SK-N-SH (cell line): ENCODE measurements at regions not wholly inside any gene's neighbourhood (a gene's known extent, or its start where the extent isn't known, plus 50 kb on each side); places are given as distances from the start of the nearest gene placed in this dataset.

ENCODE experiments used
- CTCF ChIA-PET: fragments of 300-600, 350-600 bp; formaldehyde crosslinking; extraction: SDS; loops from one replicate; lab custom pipeline; 2021; lab: Yijun Ruan, JAX
- POLR2A ChIA-PET: fragments of 350-600 bp; sonication (Branson Sonifier 250); formaldehyde crosslinking; extraction: SDS; loops from one replicate; lab custom pipeline; 2020; ENCODE audit warnings: antibody characterized with exemption, inconsistent platforms; lab: Yijun Ruan, JAX
- DNase-seq: peaks from one replicate; pipeline ENCODE4 v3.0.0; 2012
- H2AFZ ChIP-seq: fragments of 200-600 bp; sonication (generic); 2 replicates; pipeline ENCODE4 v1.8.1; 2016; ENCODE audit warnings: antibody characterized with exemption, mild to moderate bottlenecking, low read depth
- H3F3A ChIP-seq: fragments of 200-600 bp; sonication (generic); replicated peaks from 2 replicates; pipeline ENCODE3; 2016; ENCODE audit warnings: antibody characterized with exemption, mild to moderate bottlenecking; ENCODE audit not compliant: insufficient read depth
- H3K27ac ChIP-seq, 2 experiments: fragments of 200-500 bp in 1 of 2; fragments of 200-600 bp in 1 of 2; sonication (Bioruptor generic) in 1 of 2; sonication (generic), shearing (Covaris generic) in 1 of 2; 2 replicates each; pipeline versions ENCODE4 v1.5.1 to v1.6.1; 2014 to 2016; ENCODE audit warnings: low read depth in 2 of 2, inconsistent platforms in 1 of 2, low read length in 1 of 2, mild to moderate bottlenecking in 1 of 2, mixed read lengths in 1 of 2
- H3K27me3 ChIP-seq: fragments of 200-600 bp; sonication (generic), shearing (Covaris generic); 2 replicates; pipeline ENCODE4 v1.6.1; 2016; ENCODE audit warnings: mixed run types; ENCODE audit not compliant: insufficient read depth
- H3K36me3 ChIP-seq, 2 experiments: fragments of 200-500 bp in 1 of 2; fragments of 200-600 bp in 1 of 2; sonication (Bioruptor generic) in 1 of 2; sonication (generic) in 1 of 2; replicated peaks in 1 of 2; 2 replicates each; pipeline versions ENCODE3 to v1.5.1; 2014 to 2016; ENCODE audit warnings: low read length in 1 of 2, mild to moderate bottlenecking in 1 of 2; ENCODE audit not compliant: insufficient read depth in 2 of 2, control insufficient read depth in 1 of 2
- H3K4me1 ChIP-seq, 2 experiments: fragments of 200-500 bp in 1 of 2; fragments of 200-600 bp in 1 of 2; sonication (Bioruptor generic) in 1 of 2; sonication (generic), shearing (Covaris generic) in 1 of 2; 2 replicates each; pipeline versions ENCODE4 v1.5.1 to v1.6.1; 2014 to 2016; ENCODE audit warnings: low read depth in 1 of 2, low read length in 1 of 2, mixed run types in 1 of 2; ENCODE audit not compliant: insufficient read depth in 2 of 2, control insufficient read depth in 1 of 2
- H3K4me2 ChIP-seq: fragments of 200-600 bp; sonication (generic), shearing (Covaris generic); 2 replicates; pipeline ENCODE4 v1.6.1; 2017; ENCODE audit warnings: mixed run types
- H3K4me3 ChIP-seq, 2 experiments: fragments of 200-500 bp in 1 of 2; fragments of 200-600 bp in 1 of 2; sonication (Bioruptor generic) in 1 of 2; sonication (generic), shearing (Covaris generic) in 1 of 2; 2 replicates each; pipeline versions ENCODE4 v1.5.1 to v1.8.1; 2014 to 2016; ENCODE audit warnings: low read depth in 2 of 2, inconsistent platforms in 1 of 2, low read length in 1 of 2, mild to moderate bottlenecking in 1 of 2, mixed read lengths in 1 of 2, moderate library complexity in 1 of 2
- H3K79me2 ChIP-seq: fragments of 200-600 bp; sonication (generic); 2 replicates; pipeline ENCODE4 v1.8.1; 2017; ENCODE audit warnings: mild to moderate bottlenecking; ENCODE audit not compliant: insufficient read depth
- H3K9ac ChIP-seq: fragments of 200-600 bp; sonication (generic); 2 replicates; pipeline ENCODE4 v1.6.1; 2017; ENCODE audit warnings: mixed run types
- H3K9me2 ChIP-seq: fragments of 200-600 bp; sonication (generic); 2 replicates; pipeline ENCODE4 v1.6.1; 2017; ENCODE audit warnings: mixed run types
- H3K9me3 ChIP-seq: fragments of 200-600 bp; sonication (generic); 2 replicates; pipeline ENCODE4 v1.6.1; 2017; ENCODE audit warnings: mixed run types, mild to moderate bottlenecking, moderate library complexity
- H4K20me1 ChIP-seq: fragments of 200-600 bp; sonication (generic); 2 replicates; pipeline ENCODE4 v1.6.1; 2017; ENCODE audit warnings: mild to moderate bottlenecking, mixed run types; ENCODE audit not compliant: insufficient read depth
- CHD2 ChIP-seq: fragments of 150-350 bp; IDR thresholded peaks from 2 replicates; pipeline ENCODE4 v1.6.1; 2018; ENCODE audit warnings: low read length; ENCODE audit not compliant: partially characterized antibody
- CTCF ChIP-seq: fragments of 200-600 bp; sonication (generic); IDR thresholded peaks from 2 replicates; pipeline ENCODE4 v1.6.1; 2017; ENCODE audit warnings: antibody characterized with exemption, mild to moderate bottlenecking, moderate library complexity
- ELF1 ChIP-seq: IDR thresholded peaks from 2 replicates; pipeline ENCODE4 v1.4.0; 2012
- EP300 ChIP-seq, 2 experiments: IDR thresholded peaks; 2 replicates each; pipeline versions ENCODE4 v1.4.0 to v1.6.1; 2012; ENCODE audit warnings: borderline replicate concordance in 1 of 2, low read depth in 1 of 2, low read length in 1 of 2
- FOSL2 ChIP-seq: IDR thresholded peaks from 2 replicates; pipeline ENCODE4 v1.4.0; 2012; ENCODE audit warnings: low read depth, mild to moderate bottlenecking, moderate library complexity, borderline replicate concordance
- GATA2 ChIP-seq: sonication (generic); formaldehyde crosslinking; IDR thresholded peaks from 2 replicates; pipeline ENCODE4 v1.5.0; 2020; ENCODE audit warnings: mild to moderate bottlenecking, missing genetic modification reagents
- MXI1 ChIP-seq: IDR thresholded peaks from 2 replicates; pipeline ENCODE4 v1.6.1; 2012; ENCODE audit warnings: mild to moderate bottlenecking, low read depth, low read length, improper control_type of control experiment
- NRF1 ChIP-seq: IDR thresholded peaks from 2 replicates; pipeline ENCODE4 v1.6.1; 2012; ENCODE audit warnings: low read depth, mild to moderate bottlenecking, low read length
- PBX3 ChIP-seq: IDR thresholded peaks from 2 replicates; pipeline ENCODE4; 2012
- POLR2AphosphoS5 ChIP-seq: IDR thresholded peaks from 2 replicates; pipeline ENCODE4 v1.6.1; 2012; ENCODE audit warnings: low read depth, low read length
- RAD21 ChIP-seq: IDR thresholded peaks from 2 replicates; pipeline ENCODE4 v1.6.1; 2012; ENCODE audit warnings: mild to moderate bottlenecking, low read length
- RCOR1 ChIP-seq: fragments of 150-350 bp; IDR thresholded peaks from 2 replicates; pipeline ENCODE4 v1.6.1; 2017; ENCODE audit warnings: antibody characterized with exemption, low read length
- RXRA ChIP-seq: IDR thresholded peaks from 2 replicates; pipeline ENCODE4 v1.4.0; 2012; ENCODE audit warnings: low read depth, mild to moderate bottlenecking, borderline replicate concordance
- SIN3A ChIP-seq: IDR thresholded peaks from 2 replicates; pipeline ENCODE4 v1.6.1; 2012; ENCODE audit warnings: low read depth, mild to moderate bottlenecking, low read length, moderate library complexity, borderline replicate concordance
- SMC3 ChIP-seq: IDR thresholded peaks from 2 replicates; pipeline ENCODE4 v1.6.1; 2012; ENCODE audit warnings: low read depth, low read length, improper control_type of control experiment
- TAF1 ChIP-seq: IDR thresholded peaks from 2 replicates; pipeline ENCODE4 v1.6.1; 2012; ENCODE audit warnings: low read depth, mild to moderate bottlenecking, low read length, moderate library complexity, borderline replicate concordance
- TCF12 ChIP-seq: IDR thresholded peaks from 2 replicates; pipeline ENCODE4 v1.4.0; 2012
- TEAD4 ChIP-seq: IDR thresholded peaks from 2 replicates; pipeline ENCODE4 v1.4.0; 2012; ENCODE audit warnings: mild to moderate bottlenecking, borderline replicate concordance; ENCODE audit not compliant: insufficient read depth
- USF1 ChIP-seq: IDR thresholded peaks from 2 replicates; pipeline ENCODE4 v1.4.0; 2012; ENCODE audit warnings: low read depth, borderline replicate concordance
- YY1 ChIP-seq: IDR thresholded peaks from 2 replicates; pipeline ENCODE4 v1.4.0; 2012; ENCODE audit warnings: low read depth, mild to moderate bottlenecking
- WGBS: methylation state at CpG from one replicate; pipeline ENCODE4 v1.1.6; 2017; ENCODE audit warnings: low lambda C conversion rate; 5-methylcytosine and 5-hydroxymethylcytosine counted together

- no peak overlapping the region for H2AFZ ChIP-seq
- no peaks in the 10 kb centered on the region for H3K36me3 ChIP-seq
- no peaks in the 10 kb centered on the region for H4K20me1 ChIP-seq
- POLR2A ChIA-PET: no interaction called here
- no peak overlapping the region for H3K4me3 ChIP-seq
- H3K27ac ChIP-seq: no peak overlapping the region
- H3K79me2 ChIP-seq: no peaks in the 10 kb centered on the region
- TF ChIP-seq FOSL2 (no peak), PBX3 (no peak), SMC3 (no peak), USF1 (no peak), TAF1 (no peak), CTCF (no peak), GATA2 (CRISPR knock-in tag) (no peak), YY1 (no peak), SIN3A (no peak), POLR2AphosphoS5 (no peak), TCF12 (no peak), RXRA (no peak), CHD2 (no peak), ELF1 (no peak), RCOR1 (no peak), TEAD4 (no peak), NRF1 (no peak), RAD21 (no peak), MXI1 (no peak), EP300 (IDR thresholded peaks at IDR 0.05; ENCODE audit: borderline replicate concordance in 1 of 2, low read depth in 1 of 2, low read length in 1 of 2) (no peak)
- no peaks in the 10 kb centered on the region for H3K9me2 ChIP-seq
- peaks cover 0 to 6% of the 10 kb centered on the region in 2 experiments; a peak in 2 of 4 replicates for H3K4me1 ChIP-seq
- CTCF ChIA-PET: interaction anchor here (1.2 kb wide), 1 partner anchor 28 kb away, joined by 4 read pairs; no protein-coding TSS in a partner anchor
- 38% methylated on average over 1 of the region's 1 CpG for WGBS
- H3K9me3 ChIP-seq: no peaks in the 10 kb centered on the region
- no peak for DNase-seq
- no peak overlapping the region for H3K4me2 ChIP-seq
- no peak overlapping the region for H3K9ac ChIP-seq
- no peaks in the 10 kb centered on the region for H3K27me3 ChIP-seq
- no peaks in the 10 kb centered on the region for H3F3A ChIP-seq
Observed at GRCh38 chr2:5319493-5319892, 372.7 kb upstream of the SOX11 start.
